ENCODE measurements at regions not wholly inside any gene's neighbourhood (a gene's known extent, or its start where the extent isn't known, plus 50 kb on each side); places are given as distances from the start of the nearest gene placed in this dataset.

GRCh38 chr9:78585909-78586308 lies 289.0 kb downstream of the PSAT1 start:
- Histone ChIP-seq H2AK5ac (ENCODE audit: low read length, severe bottlenecking) (no peak overlapping the region), H2BK5ac (ENCODE audit: low read depth, low read length, poor library complexity, severe bottlenecking) (no peak overlapping the region), H3K4ac (ENCODE audit: low read depth in 1 of 2, low read length in 2 of 2) (no peak overlapping the region), H2BK15ac (ENCODE audit: low read depth, poor library complexity, severe bottlenecking) (no peak overlapping the region), H3K27ac (ENCODE audit: low read length, poor library complexity, severe bottlenecking) (no peak overlapping the region), H2BK12ac (ENCODE audit: low read length in 2 of 2) (no peak overlapping the region), H3K18ac (ENCODE audit: low read depth in 1 of 2, low read length in 2 of 2) (no peak overlapping the region), H2AFZ (ENCODE audit: low read depth, low read length) (no peak overlapping the region), H3K4me3 (ENCODE audit: insufficient read depth in 1 of 2, low read depth in 1 of 2, low read length in 2 of 2) (no peak overlapping the region), H3K23ac (ENCODE audit: low read length in 2 of 2) (no peak overlapping the region), H3K4me1 (ENCODE audit: control insufficient read depth, insufficient read depth, low read depth, low read length) (no peaks in the 10 kb centered on the region), H4K91ac (ENCODE audit: low read length) (no peak overlapping the region), H3K14ac (ENCODE audit: low read length in 2 of 2) (no peak overlapping the region), H3K9ac (ENCODE audit: low read length) (no peak overlapping the region), H3K27me3 (ENCODE audit: control insufficient read depth in 1 of 2, insufficient read depth in 1 of 2, low read length in 2 of 2) (no peaks in the 10 kb centered on the region), H4K8ac (ENCODE audit: low read length) (no peak overlapping the region), H2BK120ac (ENCODE audit: low read depth, low read length) (no peak overlapping the region), H3K9me3 (ENCODE audit: control insufficient read depth, low read length) (peaks cover 17% of the 10 kb centered on the region), H3K4me2 (ENCODE audit: low read length, poor library complexity, severe bottlenecking) (no peak overlapping the region), H3K36me3 (ENCODE audit: control insufficient read depth in 1 of 2, insufficient read depth in 2 of 2, low read depth in 1 of 2, low read length in 2 of 2) (no peaks in the 10 kb centered on the region), H3K79me1 (replicated peaks; ENCODE audit: low read length, poor library complexity, severe bottlenecking) (no peaks in the 10 kb centered on the region)
- no CpG with 5 or more reads among the region's 1 CpG for WGBS
- DNase-seq: no peak

GRCh38 chr9:78590068-78590467 lies 293.1 kb downstream of the PSAT1 start:
- Histone ChIP-seq H3K18ac (ENCODE audit: low read depth in 1 of 2, low read length in 2 of 2) (no peak overlapping the region), H3K27ac (ENCODE audit: low read length, poor library complexity, severe bottlenecking) (no peak overlapping the region), H2BK5ac (ENCODE audit: low read depth, low read length, poor library complexity, severe bottlenecking) (no peak overlapping the region), H3K79me1 (replicated peaks; ENCODE audit: low read length, poor library complexity, severe bottlenecking) (no peaks in the 10 kb centered on the region), H3K4me1 (ENCODE audit: control insufficient read depth, insufficient read depth, low read depth, low read length) (peaks cover 1% of the 10 kb centered on the region), H2AFZ (ENCODE audit: low read depth, low read length) (no peak overlapping the region), H3K4ac (ENCODE audit: low read depth in 1 of 2, low read length in 2 of 2) (no peak overlapping the region), H3K4me3 (ENCODE audit: insufficient read depth in 1 of 2, low read depth in 1 of 2, low read length in 2 of 2) (no peak overlapping the region), H3K14ac (ENCODE audit: low read length in 2 of 2) (no peak overlapping the region), H3K36me3 (ENCODE audit: control insufficient read depth in 1 of 2, insufficient read depth in 2 of 2, low read depth in 1 of 2, low read length in 2 of 2) (no peaks in the 10 kb centered on the region), H2BK12ac (ENCODE audit: low read length in 2 of 2) (no peak overlapping the region), H2BK120ac (ENCODE audit: low read depth, low read length) (no peak overlapping the region), H2BK15ac (ENCODE audit: low read depth, poor library complexity, severe bottlenecking) (no peak overlapping the region), H4K91ac (ENCODE audit: low read length) (no peak overlapping the region), H4K8ac (ENCODE audit: low read length) (no peak overlapping the region), H3K9ac (ENCODE audit: low read length) (no peak overlapping the region), H3K23ac (ENCODE audit: low read length in 2 of 2) (no peak overlapping the region), H2AK5ac (ENCODE audit: low read length, severe bottlenecking) (no peak overlapping the region), H3K27me3 (ENCODE audit: control insufficient read depth in 1 of 2, insufficient read depth in 1 of 2, low read length in 2 of 2) (no peaks in the 10 kb centered on the region), H3K4me2 (ENCODE audit: low read length, poor library complexity, severe bottlenecking) (no peak overlapping the region), H3K9me3 (ENCODE audit: control insufficient read depth, low read length) (peaks cover 17% of the 10 kb centered on the region)
- WGBS: no CpG with 5 or more reads among the region's 1 CpG
- no peak for DNase-seq

- no peak overlapping the region for H3K14ac ChIP-seq (ENCODE audit: low read length in 2 of 2)
- H3K9me3 ChIP-seq (ENCODE audit: control insufficient read depth, low read length): peaks cover 5% of the 10 kb centered on the region
- no peak overlapping the region for H3K4ac ChIP-seq (ENCODE audit: low read depth in 1 of 2, low read length in 2 of 2)
- no peak overlapping the region for H2AFZ ChIP-seq (ENCODE audit: low read depth, low read length)
- H2BK120ac ChIP-seq (ENCODE audit: low read depth, low read length): no peak overlapping the region
- H3K36me3 ChIP-seq (ENCODE audit: control insufficient read depth in 1 of 2, insufficient read depth in 2 of 2, low read depth in 1 of 2, low read length in 2 of 2): no peaks in the 10 kb centered on the region
- no peaks in the 10 kb centered on the region for H3K27me3 ChIP-seq (ENCODE audit: control insufficient read depth in 1 of 2, insufficient read depth in 1 of 2, low read length in 2 of 2)
- H3K23ac ChIP-seq (ENCODE audit: low read length in 2 of 2): no peak overlapping the region
- no peak overlapping the region for H4K8ac ChIP-seq (ENCODE audit: low read length)
- no peak overlapping the region for H2BK12ac ChIP-seq (ENCODE audit: low read length in 2 of 2)
- no peak overlapping the region for H2AK5ac ChIP-seq (ENCODE audit: low read length, severe bottlenecking)
- peak overlapping the region; percentile 61 for H3K27ac ChIP-seq (ENCODE audit: low read length, poor library complexity, severe bottlenecking)
- no peak overlapping the region for H3K4me3 ChIP-seq (ENCODE audit: insufficient read depth in 1 of 2, low read depth in 1 of 2, low read length in 2 of 2)
- peaks cover 4% of the 10 kb centered on the region for H3K4me1 ChIP-seq (ENCODE audit: control insufficient read depth, insufficient read depth, low read depth, low read length)
- no peak overlapping the region for H3K18ac ChIP-seq (ENCODE audit: low read depth in 1 of 2, low read length in 2 of 2)
- H3K9ac ChIP-seq (ENCODE audit: low read length): no peak overlapping the region
- no peaks in the 10 kb centered on the region for H3K79me1 ChIP-seq (replicated peaks; ENCODE audit: low read length, poor library complexity, severe bottlenecking)
- no peak overlapping the region for H2BK15ac ChIP-seq (ENCODE audit: low read depth, poor library complexity, severe bottlenecking)
- no peak overlapping the region for H2BK5ac ChIP-seq (ENCODE audit: low read depth, low read length, poor library complexity, severe bottlenecking)
- DNase-seq: no peak
- no peak overlapping the region for H3K4me2 ChIP-seq (ENCODE audit: low read length, poor library complexity, severe bottlenecking)
- H4K91ac ChIP-seq (ENCODE audit: low read length): no peak overlapping the region
Observed at GRCh38 chr9:78592811-78593210, 295.9 kb downstream of the PSAT1 start.

GRCh38 chr9:78595200-78595945 lies 298.4 kb downstream of the PSAT1 start:
- no peak overlapping the region for H2AFZ ChIP-seq (ENCODE audit: low read depth, low read length)
- H2AK5ac ChIP-seq (ENCODE audit: low read length, severe bottlenecking): peak overlapping the region; percentile 14
- peak overlapping the region in 1 of 2 experiments; percentile 23 for H2BK12ac ChIP-seq (ENCODE audit: low read length in 2 of 2)
- no peak overlapping the region for H3K9ac ChIP-seq (ENCODE audit: low read length)
- no peak overlapping the region for H2BK5ac ChIP-seq (ENCODE audit: low read depth, low read length, poor library complexity, severe bottlenecking)
- DNase-seq: no peak
- no peak overlapping the region for H3K27ac ChIP-seq (ENCODE audit: low read length, poor library complexity, severe bottlenecking)
- WGBS: 82% methylated on average over 5 of the region's 5 CpGs
- no peak overlapping the region for H3K4me3 ChIP-seq (ENCODE audit: insufficient read depth in 1 of 2, low read depth in 1 of 2, low read length in 2 of 2)
- no peak overlapping the region for H3K4me2 ChIP-seq (ENCODE audit: low read length, poor library complexity, severe bottlenecking)
- H3K4me1 ChIP-seq (ENCODE audit: control insufficient read depth, insufficient read depth, low read depth, low read length): peaks cover 4% of the 10 kb centered on the region
- H3K4ac ChIP-seq (ENCODE audit: low read depth in 1 of 2, low read length in 2 of 2): no peak overlapping the region
- H3K27me3 ChIP-seq (ENCODE audit: control insufficient read depth in 1 of 2, insufficient read depth in 1 of 2, low read length in 2 of 2): peaks cover 0 to 5% of the 10 kb centered on the region in 2 experiments
- no peaks in the 10 kb centered on the region for H3K79me1 ChIP-seq (replicated peaks; ENCODE audit: low read length, poor library complexity, severe bottlenecking)
- H3K23ac ChIP-seq (ENCODE audit: low read length in 2 of 2): no peak overlapping the region
- H3K14ac ChIP-seq (ENCODE audit: low read length in 2 of 2): no peak overlapping the region
- H3K18ac ChIP-seq (ENCODE audit: low read depth in 1 of 2, low read length in 2 of 2): no peak overlapping the region
- H4K91ac ChIP-seq (ENCODE audit: low read length): no peak overlapping the region
- H2BK120ac ChIP-seq (ENCODE audit: low read depth, low read length): no peak overlapping the region
- no peak overlapping the region for H2BK15ac ChIP-seq (ENCODE audit: low read depth, poor library complexity, severe bottlenecking)
- H4K8ac ChIP-seq (ENCODE audit: low read length): no peak overlapping the region
- H3K9me3 ChIP-seq (ENCODE audit: control insufficient read depth, low read length): no peaks in the 10 kb centered on the region
- H3K36me3 ChIP-seq (ENCODE audit: control insufficient read depth in 1 of 2, insufficient read depth in 2 of 2, low read depth in 1 of 2, low read length in 2 of 2): no peaks in the 10 kb centered on the region
